Urothelium cell line (cell line): ENCODE measurements at regions not wholly inside any gene's neighbourhood (a gene's known extent, or its start where the extent isn't known, plus 50 kb on each side); places are given as distances from the start of the nearest gene placed in this dataset.
"Not testable (repeated sequence)": the region's sequence is repeated elsewhere in the genome, so short reads cannot be mapped to it uniquely, and the experiment has no call there.

Source experiments
- DNase-seq: peaks from one replicate; pipeline ENCODE4 v3.0.0; 2011; ENCODE audit warnings: low spot score, mixed read lengths
- FAIRE-seq: peaks from 2 replicates; lab custom pipeline; 2011; peaks lifted over from hg19 to GRCh38; lab: Jason Lieb, UNC

DNA sequence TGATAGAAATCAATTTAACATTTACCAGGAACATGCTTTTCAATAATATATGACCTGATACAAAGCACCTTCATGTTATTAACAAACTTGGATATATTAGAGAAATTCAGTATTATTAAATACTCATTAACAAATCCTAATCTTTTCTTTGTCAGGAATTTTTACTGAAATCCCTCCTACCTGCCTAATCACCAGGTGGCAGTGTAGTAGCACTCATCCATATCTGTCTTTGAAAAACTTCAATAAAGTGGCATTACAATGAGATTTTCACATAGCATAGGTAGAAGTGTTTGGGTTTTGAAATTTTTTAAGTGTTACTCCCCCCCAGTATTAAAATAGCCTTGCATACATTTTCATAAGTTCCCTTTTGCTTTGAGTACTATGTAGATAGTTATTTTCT, 1246.6 kb upstream of the LRRN3 start:
- peak; percentile 15 for DNase-seq
- FAIRE-seq, result no peak

DNA sequence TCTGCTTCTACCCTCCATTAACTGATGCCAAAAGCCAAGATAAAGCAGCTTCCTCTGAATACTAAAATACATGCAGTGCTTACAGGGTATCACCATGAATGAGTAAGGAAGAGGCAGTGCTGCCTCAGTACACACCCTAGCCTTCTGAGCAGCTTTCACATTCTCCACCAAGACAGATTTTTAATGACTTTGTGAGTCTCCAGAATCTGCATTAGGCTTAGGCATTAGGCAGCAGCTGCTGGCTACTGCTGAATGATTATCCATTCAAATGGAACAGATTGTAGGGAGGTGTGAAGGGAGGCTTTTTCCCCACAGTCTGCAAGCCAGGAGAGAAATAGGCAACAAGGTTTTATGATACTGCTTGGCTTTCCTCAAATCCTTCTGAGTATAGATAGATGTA, 1226.7 kb upstream of the LRRN3 start:
- DNase-seq, result no peak
- no peak for FAIRE-seq

- no peak for FAIRE-seq
- DNase-seq, result no peak
These were observed 1222.6 kb upstream of the LRRN3 start for GRCh38 chr7:109868215-109868860.

GRCh38 chr7:109873296-109873695, 1217.6 kb upstream of the LRRN3 start:
- FAIRE-seq (no peak), DNase-seq (no peak)

DNA sequence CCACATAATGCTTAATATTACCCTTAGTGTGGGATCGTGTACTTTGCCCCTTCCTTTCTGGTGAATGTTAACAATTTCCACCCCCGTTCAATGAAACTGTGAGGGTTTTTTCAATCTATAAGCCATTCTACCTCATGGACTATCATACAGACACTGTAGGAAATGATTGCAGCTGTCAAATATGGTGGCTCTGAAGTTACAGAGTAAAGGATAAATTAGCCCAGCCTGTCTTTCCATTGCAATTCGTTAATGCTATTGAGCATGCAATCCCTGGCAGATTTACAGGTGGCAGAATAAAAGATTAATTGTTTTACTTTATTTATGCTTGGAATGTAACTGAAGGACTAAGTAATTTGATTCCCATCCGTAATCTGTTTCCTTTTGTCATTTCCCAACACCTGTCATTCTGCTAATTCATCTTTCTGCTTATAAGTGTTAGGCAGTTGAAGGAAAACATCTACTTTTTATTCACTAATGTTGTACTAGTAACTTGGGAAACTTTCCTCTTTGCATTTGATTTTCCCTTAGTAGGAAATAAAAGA, 1211.6 kb upstream of the LRRN3 start:
- FAIRE-seq, result no peak
- DNase-seq, result no peak

DNA sequence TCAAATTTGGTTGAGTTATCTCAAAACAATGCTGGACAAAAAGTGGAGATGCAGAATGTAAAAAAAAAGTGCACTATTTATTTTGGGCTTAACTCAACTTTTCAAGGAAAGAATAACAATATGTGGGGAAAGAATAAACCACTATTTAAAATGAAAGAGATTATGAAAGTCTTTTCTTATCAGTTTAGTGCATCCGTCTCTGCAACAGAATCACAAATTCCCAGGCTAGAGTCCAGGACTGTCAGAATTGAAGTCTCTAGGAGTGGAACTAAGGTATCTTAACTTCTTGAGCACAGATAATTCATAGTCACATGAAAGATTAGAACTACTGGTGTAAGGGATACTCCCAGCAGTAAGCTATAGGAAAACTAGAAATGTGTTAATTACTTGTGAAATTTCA, 1200.3 kb upstream of the LRRN3 start:
- FAIRE-seq (no peak), DNase-seq (no peak)

DNA sequence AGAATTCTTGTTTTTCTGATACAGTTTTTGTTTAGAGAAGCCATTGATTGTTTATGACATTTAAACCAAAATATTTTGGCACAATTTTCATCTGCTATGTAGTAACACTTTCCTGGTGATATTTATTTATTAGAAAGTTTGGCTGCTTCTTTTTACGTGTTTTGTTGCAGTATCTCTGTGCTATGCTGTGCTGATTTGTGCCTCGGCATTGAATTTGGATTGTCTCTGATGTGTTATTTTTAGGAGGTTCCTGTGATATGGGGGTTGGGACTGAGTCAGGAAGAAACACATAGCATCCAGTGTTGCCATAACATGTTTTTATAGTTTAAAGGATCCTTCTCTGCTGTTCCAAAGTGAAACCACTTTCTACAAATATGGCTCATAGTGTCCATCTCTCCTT, 1197.7 kb upstream of the LRRN3 start:
- FAIRE-seq, result no peak
- DNase-seq, result no peak

GRCh38 chr7:109895536-109895935, 1195.4 kb upstream of the LRRN3 start:
- FAIRE-seq, result no peak

DNA sequence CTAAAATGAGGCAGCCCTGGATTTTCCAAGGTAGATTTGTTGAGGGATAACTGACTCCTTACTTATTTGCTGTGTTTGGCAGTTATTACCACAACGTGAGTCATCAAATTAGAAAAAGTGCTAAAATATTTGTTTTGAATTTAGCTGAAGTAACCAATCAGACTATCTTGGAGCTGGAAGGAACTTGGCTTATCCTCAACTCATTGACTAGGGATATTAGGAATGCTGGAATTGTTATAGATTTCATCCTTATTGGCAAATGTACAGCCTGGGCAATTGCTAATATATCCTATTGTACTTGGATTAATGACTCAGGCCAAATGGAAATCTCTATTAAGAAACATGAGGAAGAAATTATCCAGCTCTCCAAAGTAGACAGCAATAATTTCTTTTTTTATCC, 1189.0 kb upstream of the LRRN3 start:
- DNase-seq, result no peak

More at GRCh38 chr7:109895536-109895935, 1195.4 kb upstream of the LRRN3 start:
- no peak for DNase-seq

GRCh38 chr7:109905368-109906065, 1185.4 kb upstream of the LRRN3 start:
- not testable (repeated sequence) for FAIRE-seq, DNase-seq

More for the DNA sequence above, 1189.0 kb upstream of the LRRN3 start:
- FAIRE-seq, result no peak

DNA sequence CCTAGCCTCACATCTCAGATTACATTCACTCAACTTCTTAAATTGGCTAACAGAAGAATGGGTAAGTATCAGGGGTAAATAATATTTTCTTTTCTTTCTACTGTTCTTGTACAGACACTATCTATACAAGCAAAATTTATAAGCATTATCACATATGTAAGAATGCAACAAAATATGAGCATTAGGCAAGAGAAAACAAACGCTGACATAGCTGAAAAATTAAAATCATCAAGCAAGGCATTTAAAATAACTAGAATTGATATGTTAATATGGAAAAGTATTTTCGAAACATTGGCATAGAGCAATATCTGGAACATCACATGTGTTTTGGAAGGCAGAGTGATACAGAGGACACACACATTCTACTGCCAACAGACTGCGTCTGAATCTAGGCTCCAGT, 1175.3 kb upstream of the LRRN3 start:
- DNase-seq (no peak), FAIRE-seq (no peak)

DNA sequence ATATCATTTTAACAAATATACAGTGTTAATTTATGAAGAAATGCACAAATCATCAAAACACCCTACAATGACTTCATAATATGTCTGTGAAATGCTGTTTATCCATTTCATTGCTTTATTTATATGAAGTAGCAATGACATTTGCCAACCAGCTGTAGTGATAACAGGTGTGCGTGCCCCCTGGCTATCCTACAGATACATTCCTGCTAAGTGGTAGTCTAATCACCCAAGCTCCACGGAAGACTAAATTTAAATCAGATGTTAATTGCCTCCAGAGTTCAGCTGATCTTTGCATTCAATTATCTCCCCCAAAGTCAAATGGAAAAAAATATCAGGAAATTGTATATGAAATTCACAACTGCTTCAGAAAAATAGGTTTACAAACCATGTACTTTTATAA, 1164.2 kb upstream of the LRRN3 start:
- no peak for DNase-seq
- FAIRE-seq, result no peak

- no peak for DNase-seq
These were observed 1160.9 kb upstream of the LRRN3 start for GRCh38 chr7:109930049-109930448.

DNA sequence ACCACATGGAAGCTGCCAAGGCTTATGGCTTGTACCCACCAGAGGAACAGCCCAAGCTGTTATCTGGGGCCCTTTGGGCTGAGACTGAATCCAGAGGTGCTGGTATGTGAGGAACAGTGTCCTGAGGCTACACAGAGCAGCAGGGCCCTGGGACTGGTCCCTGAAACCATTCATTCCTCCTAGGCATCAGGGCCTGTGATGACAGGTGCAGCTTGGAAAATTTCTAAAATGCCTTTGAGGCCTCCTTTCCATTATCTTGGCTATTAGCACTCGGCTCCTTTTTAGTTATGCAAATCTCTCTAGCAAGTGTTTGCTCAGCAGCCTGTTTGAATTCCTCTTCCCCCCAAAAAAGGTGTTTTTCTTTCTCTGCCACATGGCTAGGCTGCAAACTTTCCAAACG, 1151.7 kb upstream of the LRRN3 start:
- FAIRE-seq, result no peak
- no peak for DNase-seq

More at GRCh38 chr7:109930049-109930448, 1160.9 kb upstream of the LRRN3 start:
- FAIRE-seq, result no peak

DNA sequence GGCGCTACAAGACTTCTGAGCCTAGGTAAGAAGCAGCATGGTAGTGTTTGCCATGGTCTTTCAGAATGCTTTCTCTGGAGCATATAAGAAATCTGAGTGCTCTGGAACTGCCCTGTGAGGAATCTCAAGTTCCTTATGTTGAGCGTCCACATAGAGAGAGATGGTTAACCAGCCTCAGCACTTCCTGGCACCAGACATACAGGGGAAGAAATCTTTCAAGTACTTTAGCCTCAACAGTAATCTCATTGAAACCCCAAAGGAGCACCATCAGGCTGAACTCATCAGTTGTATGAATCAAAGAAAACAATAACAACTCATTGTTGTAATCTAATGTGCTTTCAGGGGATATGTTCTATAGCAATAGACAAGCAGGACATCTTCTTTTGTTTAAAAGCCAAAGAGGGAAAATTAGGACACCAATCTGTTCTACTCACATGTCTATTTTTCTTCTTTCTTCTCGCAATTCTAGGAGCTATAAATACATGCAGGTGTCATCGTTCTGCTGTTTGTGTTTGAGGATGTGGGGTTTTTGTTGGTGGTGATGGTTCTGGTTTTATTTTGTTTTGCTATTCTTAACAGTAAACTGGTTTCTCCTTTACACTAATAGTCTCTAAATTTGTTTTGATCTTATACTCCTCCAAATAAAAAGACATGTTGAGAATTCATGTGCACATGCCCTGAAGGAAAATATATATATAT, 1145.0 kb upstream of the LRRN3 start:
- no peak for DNase-seq
- FAIRE-seq, result no peak

DNA sequence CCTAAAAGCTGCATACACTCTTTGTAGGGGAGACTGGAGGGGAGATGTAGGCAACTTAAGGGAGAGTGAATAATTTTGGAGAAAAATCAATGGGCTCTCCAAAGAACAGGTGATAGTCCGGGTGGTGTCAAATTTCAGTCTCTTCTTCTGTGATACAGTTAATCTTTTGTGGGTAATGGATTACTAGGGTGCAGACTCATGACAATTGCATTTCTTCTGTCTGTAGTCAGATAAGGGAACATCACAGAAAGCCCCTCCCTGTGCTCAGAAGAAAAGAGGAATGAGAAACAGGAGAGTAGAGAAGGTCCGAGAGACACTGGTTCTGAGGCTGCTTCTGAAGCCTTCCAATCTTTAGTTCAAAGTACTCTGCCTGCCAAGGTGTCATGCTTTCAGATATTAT, 1140.7 kb upstream of the LRRN3 start:
- FAIRE-seq, result no peak

DNA sequence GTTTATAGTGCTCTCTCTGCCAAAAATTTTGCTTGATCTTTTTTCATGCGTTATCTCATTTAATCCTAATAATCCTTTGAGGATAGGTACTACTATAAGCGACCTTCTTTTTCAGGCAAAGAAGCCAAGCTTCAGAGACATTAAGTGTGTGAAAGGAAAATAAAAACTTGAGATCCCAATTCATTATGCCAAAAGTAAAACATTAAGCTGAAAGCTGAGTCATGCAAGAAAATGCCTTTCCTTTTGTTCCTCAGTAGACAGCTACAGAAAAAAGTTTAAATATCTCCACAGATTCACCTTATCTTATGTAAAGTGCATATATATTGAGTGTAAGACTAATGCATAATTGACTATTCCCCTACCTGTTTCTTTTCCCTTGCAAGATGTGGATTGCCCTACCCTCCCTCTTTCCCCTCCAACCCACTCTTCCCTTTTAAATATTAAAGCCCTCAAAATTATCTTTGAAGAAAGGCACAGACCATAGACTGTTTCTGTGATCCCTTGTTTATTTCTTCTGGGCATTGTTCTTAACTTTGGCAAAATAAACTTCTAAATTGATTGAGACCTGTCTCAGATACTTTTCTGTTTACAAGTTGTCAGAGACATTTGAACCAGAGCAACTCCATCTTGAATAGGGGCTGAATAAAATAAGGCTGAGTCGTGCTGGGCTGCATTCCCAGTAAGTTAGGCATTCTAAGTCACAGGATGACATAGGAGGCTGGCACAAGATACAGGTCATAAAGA, 1139.9 kb upstream of the LRRN3 start:
- FAIRE-seq, result no peak

More for the DNA sequence above, 1140.7 kb upstream of the LRRN3 start:
- DNase-seq, result no peak

GRCh38 chr7:109951565-109951928, 1139.4 kb upstream of the LRRN3 start:
- FAIRE-seq (no peak), DNase-seq (no peak)

More for the DNA sequence above, 1139.9 kb upstream of the LRRN3 start:
- no peak for DNase-seq

- FAIRE-seq, result no peak
- DNase-seq, result no peak
These were observed 1134.9 kb upstream of the LRRN3 start for GRCh38 chr7:109955986-109956385.

- FAIRE-seq (no peak), DNase-seq (no peak)
These were observed 1134.0 kb upstream of the LRRN3 start for GRCh38 chr7:109956916-109957315.

DNA sequence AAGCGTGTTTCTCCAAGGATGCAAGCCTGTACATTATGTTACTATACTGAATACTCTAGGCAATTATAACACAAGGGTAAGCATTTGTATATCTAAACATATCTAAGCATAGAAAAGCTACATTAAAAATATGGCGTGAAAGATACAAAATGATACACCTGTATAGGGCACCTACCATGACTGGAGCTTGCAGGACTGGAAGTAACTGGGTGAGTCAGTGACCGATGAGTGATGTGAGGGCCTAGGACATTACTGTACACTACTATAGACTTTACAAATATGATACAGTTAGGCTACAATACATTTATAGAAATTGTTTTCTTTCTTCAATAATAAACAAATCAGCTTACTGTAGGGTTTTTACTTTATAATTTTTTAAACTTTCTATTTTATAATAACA, 1127.2 kb upstream of the LRRN3 start:
- DNase-seq (no peak), FAIRE-seq (no peak)
